H1 (cell line): ENCODE measurements at regions not wholly inside any gene's neighbourhood (a gene's known extent, or its start where the extent isn't known, plus 50 kb on each side); places are given as distances from the start of the nearest gene placed in this dataset.
A peak's percentile ranks its signal among the peaks of the same experiment; 100 is the strongest.

Experiments
- CTCF ChIA-PET: fragments of 300-600 bp; sonication (Branson Sonifier 250); formaldehyde crosslinking; loops from one replicate; lab custom pipeline; 2021; ENCODE audit not compliant: partially characterized antibody; lab: Charles Lee
- POLR2A ChIA-PET: fragments of 300-600 bp; sonication (Branson Sonifier 250); formaldehyde crosslinking; loops from one replicate; lab custom pipeline; 2021; ENCODE audit warnings: inconsistent platforms; ENCODE audit not compliant: partially characterized antibody; lab: Charles Lee
- DNase-seq, 2 experiments: peaks; one replicate each; pipeline versions ENCODE4 v3.0.0 to v3.0.0-alpha.2; 2010 to 2022; ENCODE audit warnings: low spot score in 2 of 2, low read depth in 1 of 2, mixed read lengths in 1 of 2
- FAIRE-seq: peaks from 2 replicates; lab custom pipeline; 2011; peaks lifted over from hg19 to GRCh38; lab: Jason Lieb, UNC
- H2AFZ ChIP-seq: 2 replicates; pipeline ENCODE4 v1.8.1; 2012; ENCODE audit warnings: low read length, inconsistent platforms
- H2AK5ac ChIP-seq: 2 replicates; pipeline ENCODE4 v1.6.1; 2013; ENCODE audit warnings: low read depth, low read length
- H2BK120ac ChIP-seq: replicated peaks from 2 replicates; pipeline ENCODE3; 2013; ENCODE audit warnings: low read depth, low read length, inconsistent platforms
- H2BK12ac ChIP-seq: 2 replicates; pipeline ENCODE4 v1.6.1; 2013; ENCODE audit warnings: low read depth, low read length
- H2BK15ac ChIP-seq: 2 replicates; pipeline ENCODE4 v1.6.1; 2013; ENCODE audit warnings: low read length
- H2BK20ac ChIP-seq: 2 replicates; pipeline ENCODE4 v1.6.1; 2013; ENCODE audit warnings: low read length
- H2BK5ac ChIP-seq: 2 replicates; pipeline ENCODE4 v1.6.1; 2013; ENCODE audit warnings: low read depth, low read length
- H3K14ac ChIP-seq: 2 replicates; pipeline ENCODE4 v1.6.1; 2013; ENCODE audit warnings: inconsistent platforms; ENCODE audit not compliant: insufficient read length
- H3K18ac ChIP-seq: 2 replicates; pipeline ENCODE4 v1.6.1; 2013; ENCODE audit warnings: low read length; ENCODE audit errors: extremely low read depth
- H3K23ac ChIP-seq: 2 replicates; pipeline ENCODE4 v1.6.1; 2013; ENCODE audit warnings: inconsistent platforms; ENCODE audit not compliant: insufficient read length
- H3K23me2 ChIP-seq: 2 replicates; pipeline ENCODE4 v1.6.1; 2013; ENCODE audit warnings: low read depth, low read length
- H3K27ac ChIP-seq: 2 replicates; pipeline ENCODE4 v1.6.1; 2011; ENCODE audit warnings: low read depth, low read length, inconsistent platforms
- H3K27me3 ChIP-seq, 4 experiments: replicated peaks in 1 of 4; 1 replicate in 1 of 4; 2 replicates in 3 of 4; pipeline versions ENCODE4 v1.6.1 to v1.8.1; 2011 to 2013; ENCODE audit warnings: low read length in 3 of 4, mild to moderate bottlenecking in 3 of 4, inconsistent platforms in 2 of 4, mixed read lengths in 2 of 4, moderate library complexity in 1 of 4; ENCODE audit not compliant: control insufficient read depth in 3 of 4, insufficient read depth in 3 of 4; ENCODE audit errors: extremely low read depth in 1 of 4
- H3K36me3 ChIP-seq, 4 experiments: 2 replicates each; pipeline versions ENCODE4 v1.6.1 to v1.8.1; 2011 to 2013; ENCODE audit warnings: mild to moderate bottlenecking in 4 of 4, low read length in 3 of 4, moderate library complexity in 2 of 4, control low read depth in 1 of 4, inconsistent platforms in 1 of 4; ENCODE audit not compliant: insufficient read depth in 4 of 4, control insufficient read depth in 2 of 4
- H3K4ac ChIP-seq: replicated peaks from 2 replicates; pipeline ENCODE3; 2013; ENCODE audit warnings: low read length, low read depth, mixed read lengths, inconsistent platforms; ENCODE audit not compliant: insufficient read length
- H3K4me1 ChIP-seq, 4 experiments: replicated peaks in 1 of 4; 1 replicate in 1 of 4; 2 replicates in 3 of 4; pipeline versions ENCODE4 v1.6.1 to v1.8.1; 2011 to 2013; ENCODE audit warnings: low read length in 3 of 4, inconsistent platforms in 2 of 4, mixed read lengths in 1 of 4; ENCODE audit not compliant: insufficient read depth in 4 of 4, control insufficient read depth in 3 of 4
- H3K4me2 ChIP-seq, 2 experiments: 2 replicates each; pipeline versions ENCODE4 v1.6.1 to v1.8.1; 2011 to 2013; ENCODE audit warnings: low read depth in 2 of 2, low read length in 2 of 2, control low read depth in 1 of 2, inconsistent platforms in 1 of 2, mild to moderate bottlenecking in 1 of 2; ENCODE audit not compliant: insufficient read depth in 1 of 2
- H3K4me3 ChIP-seq, 4 experiments: fragments of 200-600, 300-600 bp in 1 of 4; sonication (generic), shearing (Covaris generic), sonication (Bioruptor Twin) in 1 of 4; 2 replicates each; pipeline versions ENCODE4 v1.5.1 to v1.8.1; 2011 to 2016; ENCODE audit warnings: low read length in 4 of 4, low read depth in 3 of 4, control low read depth in 2 of 4, inconsistent platforms in 2 of 4, mild to moderate bottlenecking in 2 of 4, mixed read lengths in 1 of 4, moderate library complexity in 1 of 4; ENCODE audit not compliant: insufficient read depth in 2 of 4; ENCODE audit errors: extremely low read depth in 1 of 4
- H3K56ac ChIP-seq: replicated peaks from 2 replicates; pipeline ENCODE3; 2013; ENCODE audit warnings: low read depth, mild to moderate bottlenecking, mixed read lengths, low read length, inconsistent platforms; ENCODE audit not compliant: insufficient read length
- H3K79me1 ChIP-seq: 2 replicates; pipeline ENCODE4 v1.6.1; 2013; ENCODE audit warnings: low read depth, low read length, control low read depth
- H3K79me2 ChIP-seq, 2 experiments: 2 replicates each; pipeline versions ENCODE4 v1.6.1 to v1.8.1; 2012 to 2013; ENCODE audit warnings: low read length in 2 of 2, mild to moderate bottlenecking in 2 of 2, inconsistent platforms in 1 of 2; ENCODE audit not compliant: insufficient read depth in 2 of 2, control insufficient read depth in 1 of 2
- H3K9ac ChIP-seq, 4 experiments: replicated peaks in 1 of 4; 1 replicate in 1 of 4; 2 replicates in 3 of 4; pipeline versions ENCODE4 v1.6.1 to v1.8.1; 2011 to 2013; ENCODE audit warnings: low read depth in 3 of 4, low read length in 3 of 4, control low read depth in 2 of 4, mild to moderate bottlenecking in 2 of 4, moderate library complexity in 2 of 4, inconsistent platforms in 1 of 4; ENCODE audit errors: extremely low read depth in 1 of 4
- H3K9me3 ChIP-seq, 2 experiments: 2 replicates each; pipeline versions ENCODE4 v1.6.1 to v1.8.1; 2012 to 2013; ENCODE audit warnings: mild to moderate bottlenecking in 2 of 2, moderate library complexity in 2 of 2, control low read depth in 1 of 2, inconsistent platforms in 1 of 2, low read depth in 1 of 2, low read length in 1 of 2, mixed read lengths in 1 of 2; ENCODE audit not compliant: insufficient read depth in 2 of 2
- H4K20me1 ChIP-seq, 2 experiments: replicated peaks in 1 of 2; 2 replicates each; pipeline versions ENCODE3 to v1.8.1; 2011 to 2013; ENCODE audit warnings: inconsistent platforms in 2 of 2, low read length in 2 of 2, mild to moderate bottlenecking in 1 of 2; ENCODE audit not compliant: insufficient read depth in 2 of 2, control insufficient read depth in 1 of 2
- H4K5ac ChIP-seq: 2 replicates; pipeline ENCODE4 v1.6.1; 2013; ENCODE audit warnings: low read length, low read depth, mixed read lengths, inconsistent platforms; ENCODE audit not compliant: insufficient read length
- H4K8ac ChIP-seq: 2 replicates; pipeline ENCODE4 v1.8.0; 2013; ENCODE audit warnings: mild to moderate bottlenecking, moderate library complexity, low read length, inconsistent platforms; ENCODE audit not compliant: insufficient read depth; ENCODE audit errors: extremely low read depth
- H4K91ac ChIP-seq: replicated peaks from 2 replicates; pipeline ENCODE3; 2013; ENCODE audit warnings: low read length, mixed read lengths, inconsistent platforms; ENCODE audit not compliant: insufficient read length
- CEBPB ChIP-seq: IDR thresholded peaks from 2 replicates; pipeline ENCODE4 v1.6.1; 2012; ENCODE audit warnings: low read depth, low read length
- EP300 ChIP-seq, 2 experiments: IDR thresholded peaks; 1 replicate in 1 of 2; 2 replicates in 1 of 2; pipeline ENCODE4 v1.6.1; 2011 to 2012; ENCODE audit warnings: low read depth in 2 of 2, low read length in 2 of 2, mild to moderate bottlenecking in 2 of 2, borderline replicate concordance in 1 of 2, inconsistent platforms in 1 of 2, moderate library complexity in 1 of 2
- WGBS, 2 experiments: shearing (Covaris generic) in 1 of 2; methylation state at CpG; one replicate each; pipeline versions ENCODE4 v1.1.6 to v1.1.7; 2013 to 2015; ENCODE audit warnings: low lambda C conversion rate in 2 of 2, mixed read lengths in 2 of 2, inconsistent platforms in 1 of 2, low coverage in 1 of 2, missing lambda C conversion rate in 1 of 2; ENCODE audit not compliant: insufficient replicate concordance in 2 of 2, insufficient coverage in 1 of 2, insufficient read length in 1 of 2; ENCODE audit errors: extremely low coverage in 1 of 2, missing lambda C conversion rate in 1 of 2; 5-methylcytosine and 5-hydroxymethylcytosine counted together

- FAIRE-seq (no peak), DNase-seq (no peak)
- no peak overlapping the region for H2BK15ac ChIP-seq
- no peak overlapping the region for H3K56ac ChIP-seq
- no peaks in the 10 kb centered on the region for H3K23me2 ChIP-seq
- H2BK5ac ChIP-seq = no peak overlapping the region
- H2BK120ac ChIP-seq = no peak overlapping the region
- no peaks in the 10 kb centered on the region for H4K20me1 ChIP-seq
- no peak overlapping the region for H2AK5ac ChIP-seq
- H3K14ac ChIP-seq = no peak overlapping the region
- no peaks in the 10 kb centered on the region for H3K79me1 ChIP-seq
- H3K23ac ChIP-seq = no peak overlapping the region
- H2BK20ac ChIP-seq = no peak overlapping the region
- H3K4me2 ChIP-seq = no peak overlapping the region
- H3K18ac ChIP-seq = no peak overlapping the region
- no peak overlapping the region for H2AFZ ChIP-seq
- no peak overlapping the region for H2BK12ac ChIP-seq
- POLR2A ChIA-PET = no interaction called here
- H3K79me2 ChIP-seq = no peaks in the 10 kb centered on the region
- H3K27me3 ChIP-seq = no peaks in the 10 kb centered on the region
- H3K4me1 ChIP-seq = peaks cover 0 to 7% (median 0%) of the 10 kb centered on the region in 4 experiments; a peak in 1 of 7 replicates
- CTCF ChIA-PET = no interaction called here
- no peak overlapping the region for H3K4me3 ChIP-seq
- H3K9me3 ChIP-seq = no peaks in the 10 kb centered on the region
- no peak overlapping the region for H3K9ac ChIP-seq
- H3K4ac ChIP-seq = no peak overlapping the region
- no peak overlapping the region for H4K8ac ChIP-seq
- WGBS, 2 experiments = 85% methylated on average over 2 of the region's 2 CpGs; no CpG with 5 or more reads in 1 of the 2 experiments
- H3K36me3 ChIP-seq = no peaks in the 10 kb centered on the region
- H3K27ac ChIP-seq = no peak overlapping the region
- H4K91ac ChIP-seq = no peak overlapping the region
- no peak for TF ChIP-seq EP300 (IDR thresholded peaks at IDR 0.05; ENCODE audit: borderline replicate concordance in 1 of 2, low read depth in 2 of 2, low read length in 2 of 2)
- peak; percentile 35; the same call in 1 of the 2 replicates for TF ChIP-seq CEBPB
- H4K5ac ChIP-seq = no peak overlapping the region
These were observed 59.0 kb upstream of the SPPL2A start for GRCh38 chr15:50824514-50824913.
